Esophagus squamous epithelium (tissue), 4 donors: ENCODE measurements at regions not wholly inside any gene's neighbourhood (a gene's known extent, or its start where the extent isn't known, plus 50 kb on each side); places are given as distances from the start of the nearest gene placed in this dataset.

Experiments used
- POLR2A ChIP-seq, 4 donors: fragments of 450-650 bp; IDR thresholded peaks; one replicate each; pipeline ENCODE4 v1.6.1; 2017; ENCODE audit warnings: antibody characterized with exemption in 4 of 4, mild to moderate bottlenecking in 4 of 4, moderate library complexity in 3 of 4
- TF ChIP-seq, protein P1 (sequence below), 6 experiments: fragments of 450-650 bp in 4 of 6; fragments of 200-600 bp in 2 of 6; sonication (generic) in 2 of 6; IDR thresholded peaks; one replicate each; pipeline ENCODE4 v1.5.1; 2016 to 2019; ENCODE audit warnings: antibody characterized with exemption in 6 of 6, mild to moderate bottlenecking in 4 of 6, moderate library complexity in 4 of 6

DNA sequence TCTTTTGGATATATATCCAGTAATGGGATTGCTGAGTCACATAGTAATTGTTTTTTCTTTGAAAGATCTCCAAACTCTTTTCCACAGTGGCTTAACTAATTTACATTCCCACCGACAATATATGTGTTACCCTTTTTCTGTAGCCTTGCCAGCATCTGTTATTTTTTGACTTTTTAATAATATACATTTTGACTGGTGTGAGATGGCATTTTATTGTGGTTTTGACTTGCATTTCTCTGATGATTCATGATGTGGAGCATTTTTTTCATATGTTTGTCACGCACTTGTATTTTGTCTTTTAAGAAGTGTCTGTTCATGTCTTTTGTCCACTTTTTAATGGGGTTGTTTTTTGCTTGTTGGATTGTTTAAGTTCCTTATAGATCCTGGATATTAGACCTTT lies 58.9 kb upstream of the OPRM1 start:
- TF ChIP-seq, protein P1, sequence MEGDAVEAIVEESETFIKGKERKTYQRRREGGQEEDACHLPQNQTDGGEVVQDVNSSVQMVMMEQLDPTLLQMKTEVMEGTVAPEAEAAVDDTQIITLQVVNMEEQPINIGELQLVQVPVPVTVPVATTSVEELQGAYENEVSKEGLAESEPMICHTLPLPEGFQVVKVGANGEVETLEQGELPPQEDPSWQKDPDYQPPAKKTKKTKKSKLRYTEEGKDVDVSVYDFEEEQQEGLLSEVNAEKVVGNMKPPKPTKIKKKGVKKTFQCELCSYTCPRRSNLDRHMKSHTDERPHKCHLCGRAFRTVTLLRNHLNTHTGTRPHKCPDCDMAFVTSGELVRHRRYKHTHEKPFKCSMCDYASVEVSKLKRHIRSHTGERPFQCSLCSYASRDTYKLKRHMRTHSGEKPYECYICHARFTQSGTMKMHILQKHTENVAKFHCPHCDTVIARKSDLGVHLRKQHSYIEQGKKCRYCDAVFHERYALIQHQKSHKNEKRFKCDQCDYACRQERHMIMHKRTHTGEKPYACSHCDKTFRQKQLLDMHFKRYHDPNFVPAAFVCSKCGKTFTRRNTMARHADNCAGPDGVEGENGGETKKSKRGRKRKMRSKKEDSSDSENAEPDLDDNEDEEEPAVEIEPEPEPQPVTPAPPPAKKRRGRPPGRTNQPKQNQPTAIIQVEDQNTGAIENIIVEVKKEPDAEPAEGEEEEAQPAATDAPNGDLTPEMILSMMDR (IDR thresholded peaks at IDR 0.05) = no peak
- no peak for TF ChIP-seq POLR2A (IDR thresholded peaks at IDR 0.05)
